ENCODE measurements at regions not wholly inside any gene's neighbourhood (a gene's known extent, or its start where the extent isn't known, plus 50 kb on each side); places are given as distances from the start of the nearest gene placed in this dataset.
"Not testable (repeated sequence)": the region's sequence is repeated elsewhere in the genome, so short reads cannot be mapped to it uniquely, and the experiment has no call there.

DNA sequence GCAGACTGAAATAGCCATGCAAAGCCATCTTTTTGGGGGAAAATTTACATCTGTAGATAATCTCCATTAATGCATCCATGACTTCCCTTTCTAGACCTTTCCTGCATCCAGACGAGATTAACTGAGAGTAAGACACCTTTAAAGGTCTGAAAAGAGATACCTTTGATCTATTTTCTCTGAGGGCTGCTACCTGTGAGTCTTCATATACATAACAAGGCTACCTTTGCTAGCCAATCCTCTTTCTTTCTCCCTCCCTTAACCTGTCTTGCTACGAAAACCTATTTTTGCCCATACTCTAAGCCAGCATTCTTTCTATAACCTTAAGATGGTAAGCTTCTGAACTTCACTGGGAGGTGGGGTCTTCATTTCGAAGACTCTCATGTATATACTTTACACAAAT, 908.5 kb upstream of the FBXO33 start:
- no peak overlapping the region for H3K27ac ChIP-seq
- TF ChIP-seq ZFX (IDR thresholded peaks at IDR 0.05), result no peak
- TF ChIP-seq, protein P1, sequence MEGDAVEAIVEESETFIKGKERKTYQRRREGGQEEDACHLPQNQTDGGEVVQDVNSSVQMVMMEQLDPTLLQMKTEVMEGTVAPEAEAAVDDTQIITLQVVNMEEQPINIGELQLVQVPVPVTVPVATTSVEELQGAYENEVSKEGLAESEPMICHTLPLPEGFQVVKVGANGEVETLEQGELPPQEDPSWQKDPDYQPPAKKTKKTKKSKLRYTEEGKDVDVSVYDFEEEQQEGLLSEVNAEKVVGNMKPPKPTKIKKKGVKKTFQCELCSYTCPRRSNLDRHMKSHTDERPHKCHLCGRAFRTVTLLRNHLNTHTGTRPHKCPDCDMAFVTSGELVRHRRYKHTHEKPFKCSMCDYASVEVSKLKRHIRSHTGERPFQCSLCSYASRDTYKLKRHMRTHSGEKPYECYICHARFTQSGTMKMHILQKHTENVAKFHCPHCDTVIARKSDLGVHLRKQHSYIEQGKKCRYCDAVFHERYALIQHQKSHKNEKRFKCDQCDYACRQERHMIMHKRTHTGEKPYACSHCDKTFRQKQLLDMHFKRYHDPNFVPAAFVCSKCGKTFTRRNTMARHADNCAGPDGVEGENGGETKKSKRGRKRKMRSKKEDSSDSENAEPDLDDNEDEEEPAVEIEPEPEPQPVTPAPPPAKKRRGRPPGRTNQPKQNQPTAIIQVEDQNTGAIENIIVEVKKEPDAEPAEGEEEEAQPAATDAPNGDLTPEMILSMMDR (conservative IDR thresholded peaks at IDR 0.05), result no peak

GRCh38 chr14:40336846-40337245, 904.6 kb upstream of the FBXO33 start:
- no peak overlapping the region for H3K27ac ChIP-seq
- no peak for TF ChIP-seq ZFX (IDR thresholded peaks at IDR 0.05)
- TF ChIP-seq, protein P1 (conservative IDR thresholded peaks at IDR 0.05), result no peak

DNA sequence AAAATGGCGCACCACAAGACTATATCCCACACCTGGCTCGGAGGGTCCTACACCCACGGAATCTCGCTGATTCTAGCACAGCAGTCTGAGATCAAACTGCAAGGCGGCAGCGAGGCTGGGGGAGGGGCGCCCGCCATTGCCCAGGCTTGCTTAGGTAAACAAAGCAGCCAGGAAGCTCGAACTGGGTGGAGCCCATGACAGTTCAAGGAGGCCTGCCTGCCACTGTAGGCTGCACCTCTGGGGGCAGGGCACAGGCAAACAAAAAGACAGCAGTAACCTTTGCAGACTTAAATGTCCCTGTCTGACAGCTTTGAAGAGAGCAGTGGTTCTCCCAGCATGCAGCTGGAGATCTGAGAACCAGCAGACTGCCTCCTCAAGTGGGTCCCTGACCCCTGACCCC, 894.3 kb upstream of the FBXO33 start:
- not testable (repeated sequence) for H3K27ac ChIP-seq

DNA sequence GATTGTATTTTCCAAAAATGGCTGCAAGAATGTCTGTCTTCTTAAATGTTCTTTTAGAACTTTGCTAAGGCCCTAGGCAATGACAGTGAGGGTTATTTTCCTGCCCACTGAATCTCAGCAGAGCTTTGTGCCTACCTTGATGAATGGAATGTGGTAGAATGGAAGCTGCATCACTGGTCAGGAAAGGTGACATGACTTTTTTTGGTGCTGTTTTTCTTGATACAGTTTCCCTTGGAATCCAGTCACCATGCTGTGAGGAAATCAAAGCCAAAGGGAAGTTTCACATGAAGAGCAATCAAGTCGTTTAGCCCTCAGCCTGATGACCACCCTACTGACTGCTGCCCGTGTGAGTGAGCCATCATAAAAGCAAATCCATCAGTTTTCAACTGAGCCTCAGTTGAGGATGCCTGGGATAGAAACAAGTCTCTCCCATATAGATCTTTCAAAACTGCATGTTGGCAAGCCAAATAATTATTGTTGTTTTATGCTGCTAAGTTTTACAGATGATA, 886.0 kb upstream of the FBXO33 start:
- TF ChIP-seq ZFX (IDR thresholded peaks at IDR 0.05), result no peak
- TF ChIP-seq, protein P1 (conservative IDR thresholded peaks at IDR 0.05), result no peak

GRCh38 chr14:40317690-40318089, 885.5 kb upstream of the FBXO33 start:
- no peak for TF ChIP-seq ZFX (IDR thresholded peaks at IDR 0.05)
- TF ChIP-seq, protein P1 (conservative IDR thresholded peaks at IDR 0.05), result no peak
- no peak overlapping the region for H3K27ac ChIP-seq

More for the DNA sequence above, 886.0 kb upstream of the FBXO33 start:
- H3K27ac ChIP-seq, result no peak overlapping the region

DNA sequence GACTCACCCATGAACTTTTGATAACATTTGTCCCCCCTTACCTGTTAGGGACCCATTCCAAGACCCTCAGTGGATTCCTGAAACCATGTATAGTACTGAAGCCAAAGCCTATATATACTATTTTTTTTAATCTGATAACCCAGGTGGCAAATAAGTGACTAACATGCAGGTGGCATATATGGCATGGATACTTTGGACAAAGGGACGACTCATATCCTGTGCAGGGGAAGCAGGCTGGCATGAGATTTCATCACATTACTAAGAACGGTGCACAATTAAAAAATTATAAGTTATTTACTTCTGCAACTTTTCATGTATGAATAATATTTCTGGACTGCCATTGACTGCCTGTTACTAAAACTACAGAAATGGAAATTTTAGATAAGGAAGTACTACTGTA, 880.1 kb upstream of the FBXO33 start:
- TF ChIP-seq, protein P1 (conservative IDR thresholded peaks at IDR 0.05), result no peak
- no peak for TF ChIP-seq ZFX (IDR thresholded peaks at IDR 0.05)
- no peak overlapping the region for H3K27ac ChIP-seq

GRCh38 chr14:40309124-40309523, 876.9 kb upstream of the FBXO33 start:
- H3K27ac ChIP-seq, result no peak overlapping the region
- TF ChIP-seq, protein P1 (conservative IDR thresholded peaks at IDR 0.05), result no peak
- TF ChIP-seq ZFX (IDR thresholded peaks at IDR 0.05), result no peak

DNA sequence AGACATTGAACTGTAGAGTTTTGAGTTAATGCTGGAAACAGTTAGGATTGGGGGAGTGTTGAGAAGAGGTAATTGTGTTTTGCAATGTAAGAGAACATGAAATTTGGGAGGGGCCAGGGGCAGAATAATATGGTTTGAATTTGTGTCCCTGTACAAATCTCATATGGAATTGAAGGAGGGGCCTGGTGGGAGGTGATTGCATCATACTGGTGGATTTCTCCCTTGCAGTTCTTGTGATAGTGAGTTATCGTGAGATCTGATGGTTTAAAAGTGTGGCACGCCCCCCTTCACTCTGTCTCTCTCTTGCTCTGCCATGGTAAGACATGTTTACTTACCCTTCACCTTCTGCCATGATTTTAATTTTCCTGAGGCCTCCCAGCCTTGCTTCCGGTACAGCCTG, 876.0 kb upstream of the FBXO33 start:
- H3K27ac ChIP-seq, result no peak overlapping the region
- TF ChIP-seq ZFX (IDR thresholded peaks at IDR 0.05), result no peak
- TF ChIP-seq, protein P1 (conservative IDR thresholded peaks at IDR 0.05), result no peak

Measured in C4-2B (cell line).